Coronary artery (tissue), 2 donors: ENCODE measurements at regions not wholly inside any gene's neighbourhood (a gene's known extent, or its start where the extent isn't known, plus 50 kb on each side); places are given as distances from the start of the nearest gene placed in this dataset.

ENCODE experiments used
- DNase-seq: peaks from one replicate; pipeline ENCODE4 v3.0.0-alpha.2; 2017; ENCODE audit warnings: low spot score
- H3K27ac ChIP-seq, 2 donors: fragments of 200-600 bp; sonication (generic); one replicate each; pipeline ENCODE4 v1.5.1; 2016 to 2019
- H3K4me3 ChIP-seq: fragments of 200-600 bp; sonication (generic); 2 replicates; pipeline ENCODE4 v1.5.1; 2016; ENCODE audit warnings: mild to moderate bottlenecking, moderate library complexity
- CTCF ChIP-seq: fragments of 200-600 bp; sonication (generic); IDR thresholded peaks from one replicate; pipeline ENCODE4 v1.5.1; 2019; ENCODE audit warnings: antibody characterized with exemption

DNA sequence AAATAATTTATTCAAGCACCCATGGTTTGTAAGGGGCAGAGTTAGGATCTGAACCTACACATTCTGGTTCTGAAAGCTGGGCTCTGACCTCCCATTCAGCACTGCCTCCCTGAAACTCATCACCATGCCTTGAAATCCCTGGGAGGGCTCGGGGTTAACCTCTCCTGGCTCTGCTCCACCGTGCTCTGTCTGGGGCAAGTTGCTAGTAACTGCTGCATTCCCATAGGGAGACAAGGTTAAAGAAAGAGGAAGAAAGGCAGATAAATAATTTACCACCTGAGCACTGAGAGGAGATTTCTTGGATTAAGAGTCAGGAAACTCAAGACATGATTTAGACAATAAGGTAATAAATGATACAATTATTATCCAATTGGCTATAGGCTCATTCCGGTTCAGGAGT is 199.3 kb downstream of the KIF18A start:
- H3K27ac ChIP-seq = no peak overlapping the region
- no peak for TF ChIP-seq CTCF
- H3K4me3 ChIP-seq = no peak overlapping the region
- no peak for DNase-seq

DNA sequence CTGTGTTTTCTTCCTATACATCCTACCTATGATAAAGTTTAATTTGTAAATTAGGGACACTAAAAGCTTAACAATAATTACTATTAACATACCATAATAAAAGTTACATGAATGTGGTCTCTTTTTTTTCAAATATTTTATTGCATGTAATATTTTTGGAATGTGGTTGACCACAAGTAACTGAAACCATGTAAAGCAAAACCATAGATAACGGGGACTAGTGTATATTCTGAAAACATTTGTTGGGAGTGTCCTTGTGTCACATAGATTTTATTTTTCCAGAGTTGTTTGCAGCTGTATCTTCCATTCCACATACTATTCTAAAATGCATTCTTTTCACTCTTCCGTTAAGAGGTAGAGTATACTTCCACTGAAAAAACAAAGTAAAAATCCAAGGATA is 200.4 kb downstream of the KIF18A start:
- Histone ChIP-seq H3K27ac (no peak overlapping the region), H3K4me3 (no peak overlapping the region)
- DNase-seq = no peak
- TF ChIP-seq CTCF = no peak

DNA sequence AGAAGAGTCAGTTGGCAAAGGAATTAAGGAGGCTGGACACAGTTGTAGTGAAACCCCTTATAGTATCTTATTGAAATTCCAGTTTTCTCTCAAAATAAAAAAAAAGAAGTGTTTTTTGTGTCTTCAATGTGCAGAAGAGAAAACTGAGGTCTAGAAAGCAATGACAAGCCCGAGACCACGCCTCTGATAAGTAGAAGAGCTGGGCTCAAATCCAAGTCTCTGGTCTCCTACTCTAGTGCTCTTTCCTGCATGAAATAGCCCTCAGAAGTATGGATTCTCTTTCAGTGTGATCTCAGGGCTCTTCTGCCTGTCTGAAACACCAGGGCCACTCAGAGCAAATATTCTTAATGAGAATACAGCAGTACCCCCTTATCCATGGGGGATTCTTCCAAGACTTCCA is 200.9 kb downstream of the KIF18A start:
- no peak overlapping the region for H3K27ac ChIP-seq
- no peak overlapping the region for H3K4me3 ChIP-seq
- no peak for TF ChIP-seq CTCF
- no peak for DNase-seq

- no peak for DNase-seq
- Histone ChIP-seq H3K27ac (no peak overlapping the region), H3K4me3 (no peak overlapping the region)
- no peak for TF ChIP-seq CTCF
Measured at GRCh38 chr11:27904358-27905055, 203.4 kb downstream of the KIF18A start.

DNA sequence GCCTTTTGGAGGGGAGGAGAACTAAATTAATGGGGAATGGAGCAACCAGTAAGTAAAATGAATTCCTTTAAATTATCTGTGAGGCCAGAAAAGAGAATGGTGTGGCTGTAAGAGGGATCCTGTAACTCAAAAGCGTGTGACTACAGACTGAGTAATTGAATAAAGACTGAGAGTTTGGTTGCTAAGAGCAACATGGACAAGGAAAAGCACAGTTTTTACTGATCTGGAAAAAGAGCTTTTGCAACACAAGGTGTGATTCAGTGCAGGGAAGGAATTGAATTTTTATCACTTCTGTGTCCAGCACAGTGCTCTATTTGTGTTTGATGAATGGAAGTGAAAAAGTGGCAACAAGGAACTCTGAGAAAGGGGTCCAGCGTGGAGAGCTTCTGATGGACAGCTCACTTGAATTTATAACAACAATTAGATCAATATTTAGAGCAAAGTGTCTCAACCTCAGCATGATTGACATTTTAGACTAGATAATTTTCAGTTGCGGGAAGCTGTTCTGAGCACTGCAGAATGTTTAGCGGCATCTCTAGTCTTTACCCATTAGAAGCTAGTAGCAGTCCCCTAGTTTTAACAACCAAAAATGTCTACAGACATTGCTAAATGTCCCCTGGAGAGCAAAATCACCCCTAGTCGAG is 202.8 kb upstream of the BDNF start:
- no peak for TF ChIP-seq CTCF
- no peak overlapping the region for H3K27ac ChIP-seq
- DNase-seq = no peak
- H3K4me3 ChIP-seq = no peak overlapping the region

DNA sequence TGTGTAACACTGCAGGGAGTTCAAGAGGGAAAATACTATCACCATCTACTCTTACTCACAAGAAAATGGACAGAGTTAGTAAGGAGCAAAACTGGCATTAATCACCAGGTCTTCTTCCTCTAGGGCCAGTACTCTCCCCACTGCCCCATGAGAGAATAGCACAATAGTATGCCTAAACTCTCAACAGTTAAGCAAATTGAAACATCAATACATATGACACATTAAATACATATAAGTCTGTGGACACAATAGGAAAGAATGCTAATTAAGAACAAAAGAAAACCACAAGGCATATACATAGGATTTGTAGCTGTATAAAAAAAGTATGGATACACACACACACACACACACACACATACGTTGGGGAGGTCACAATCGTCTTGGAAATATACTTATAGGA is 197.9 kb upstream of the BDNF start:
- Histone ChIP-seq H3K4me3 (no peak overlapping the region), H3K27ac (no peak overlapping the region)
- TF ChIP-seq CTCF = no peak
- DNase-seq = no peak

DNA sequence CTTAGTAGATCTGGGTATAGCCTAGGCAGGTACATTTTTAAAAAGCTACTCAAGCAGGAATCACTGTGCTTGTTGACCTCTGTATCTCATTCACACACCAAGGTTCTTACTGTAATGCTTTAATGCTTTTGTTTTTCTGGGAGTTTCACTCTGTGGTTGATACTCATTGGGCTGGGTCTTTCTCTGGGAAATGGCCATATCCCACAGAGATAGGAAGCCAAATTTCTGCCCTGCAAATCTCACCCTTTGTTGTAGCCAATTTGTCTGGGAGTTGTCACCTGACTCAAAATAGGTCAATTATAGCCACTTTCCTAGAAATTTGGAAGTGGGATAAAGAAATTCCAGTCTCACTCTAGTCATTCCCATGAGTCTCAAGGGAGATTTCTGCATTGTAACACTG is 195.8 kb upstream of the BDNF start:
- TF ChIP-seq CTCF = no peak
- no peak overlapping the region for H3K27ac ChIP-seq
- H3K4me3 ChIP-seq = no peak overlapping the region
- DNase-seq = no peak
